Adrenal gland (tissue), 5 donors: ENCODE measurements at regions not wholly inside any gene's neighbourhood (a gene's known extent, or its start where the extent isn't known, plus 50 kb on each side); places are given as distances from the start of the nearest gene placed in this dataset.

Experiments used
- CTCF ChIP-seq, 6 experiments: fragments of 450-650 bp in 4 of 6; fragments of 200-600 bp in 2 of 6; sonication (generic) in 1 of 6; IDR thresholded peaks; 1 replicate in 5 of 6; 2 replicates in 1 of 6; pipeline versions ENCODE4 v1.5.1 to v1.8.0; 2016 to 2021; ENCODE audit warnings: antibody characterized with exemption in 6 of 6, mild to moderate bottlenecking in 2 of 6, moderate library complexity in 1 of 6
- POLR2A ChIP-seq, 2 donors: fragments of 450-650 bp; IDR thresholded peaks; one replicate each; pipeline ENCODE4 v1.6.1; 2017; ENCODE audit warnings: antibody characterized with exemption in 2 of 2, mild to moderate bottlenecking in 2 of 2, moderate library complexity in 1 of 2
- donor health status: DM: no; HTN: no; CAD: no.

GRCh38 chr6:14728396-14729024 is 517.4 kb upstream of the JARID2 start:
- TF ChIP-seq CTCF (IDR thresholded peaks at IDR 0.05) (no peak), POLR2A (IDR thresholded peaks at IDR 0.05) (no peak)
